ENCODE measurements at regions not wholly inside any gene's neighbourhood (a gene's known extent, or its start where the extent isn't known, plus 50 kb on each side); places are given as distances from the start of the nearest gene placed in this dataset.

- no peak for DNase-seq
- Histone ChIP-seq H3K9me3 (replicated peaks) (no peaks in the 10 kb centered on the region), H3K27me3 (no peaks in the 10 kb centered on the region), H3K4me1 (no peaks in the 10 kb centered on the region), H3K27ac (no peak overlapping the region), H3K4me3 (no peak overlapping the region), H3K36me3 (no peaks in the 10 kb centered on the region)
These were observed 247.9 kb downstream of the TENT4A start for GRCh38 chr5:6961123-6961522.

- no peak overlapping the region for H3K4me3 ChIP-seq
- H3K36me3 ChIP-seq: no peaks in the 10 kb centered on the region
- no peaks in the 10 kb centered on the region for H3K27me3 ChIP-seq
- no peaks in the 10 kb centered on the region for H3K9me3 ChIP-seq (replicated peaks)
- no peaks in the 10 kb centered on the region for H3K4me1 ChIP-seq
- DNase-seq: no peak
- no peak overlapping the region for H3K27ac ChIP-seq
These were observed 248.8 kb downstream of the TENT4A start for GRCh38 chr5:6961837-6962635.

DNA sequence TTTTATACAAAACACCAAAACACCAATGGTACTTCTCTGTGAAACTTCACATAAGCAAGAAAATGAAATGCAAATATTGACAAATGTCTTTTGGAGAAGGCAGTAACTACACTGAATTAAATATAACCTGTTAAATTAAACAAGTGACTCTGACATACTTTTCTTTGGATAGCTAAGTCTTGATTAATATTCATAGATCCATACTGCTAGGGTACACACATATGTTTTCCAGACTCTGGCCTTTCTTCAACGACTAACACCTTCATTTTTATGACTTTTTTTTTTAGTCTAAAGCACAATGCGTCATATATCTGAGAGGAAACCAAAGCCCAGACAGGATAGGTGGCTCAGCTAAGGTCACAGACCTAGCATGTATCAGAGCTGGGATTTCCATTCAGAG is 263.7 kb downstream of the TENT4A start:
- Histone ChIP-seq H3K36me3 (no peaks in the 10 kb centered on the region), H3K4me1 (no peaks in the 10 kb centered on the region), H3K27me3 (no peaks in the 10 kb centered on the region), H3K4me3 (no peak overlapping the region), H3K9me3 (replicated peaks) (no peaks in the 10 kb centered on the region), H3K27ac (no peak overlapping the region)
- no peak for DNase-seq

DNA sequence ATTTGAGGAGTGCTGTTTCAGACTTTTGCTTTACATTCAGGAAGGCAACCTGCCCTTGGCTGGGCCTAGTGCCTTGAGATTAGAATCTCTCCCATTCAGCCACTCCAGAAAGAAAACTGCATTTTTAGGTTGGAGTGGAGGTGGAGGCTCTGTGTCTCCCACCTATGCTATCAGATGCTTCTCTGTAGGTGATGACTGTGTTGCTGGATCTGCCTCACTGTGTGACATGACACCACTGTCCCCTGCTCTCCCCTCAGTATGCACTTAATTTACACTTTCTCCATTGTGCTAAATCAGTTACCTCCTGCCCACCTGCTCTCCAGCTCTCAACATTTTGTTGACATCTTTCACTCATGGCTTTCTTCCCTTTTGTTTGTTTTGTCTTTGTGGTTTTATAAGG is 265.8 kb downstream of the TENT4A start:
- no peak overlapping the region for H3K27ac ChIP-seq
- DNase-seq: no peak

DNA sequence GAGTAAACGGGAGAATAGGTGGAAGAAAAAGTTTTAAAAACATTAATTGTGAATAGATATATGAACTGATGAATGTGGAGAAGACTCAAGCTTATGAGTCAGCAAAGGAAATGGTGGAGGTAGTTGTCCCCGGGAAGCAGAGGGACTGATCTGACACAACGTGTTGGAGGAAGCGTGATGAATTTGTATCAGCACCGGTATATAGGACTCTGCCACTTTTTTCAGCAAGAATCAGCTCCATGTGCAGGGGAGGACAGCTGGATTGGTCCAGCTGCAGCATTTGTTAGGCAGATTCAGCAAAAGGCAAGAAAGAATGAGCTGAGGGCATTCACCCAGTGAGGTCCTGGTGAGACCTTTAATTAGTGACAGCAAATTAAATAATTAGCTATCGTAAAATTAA is 276.0 kb downstream of the TENT4A start:
- no peaks in the 10 kb centered on the region for H3K27me3 ChIP-seq
- no peak overlapping the region for H3K27ac ChIP-seq
- no peak overlapping the region for H3K4me3 ChIP-seq
- DNase-seq: no peak
- no peaks in the 10 kb centered on the region for H3K4me1 ChIP-seq
- H3K9me3 ChIP-seq (replicated peaks): no peaks in the 10 kb centered on the region
- H3K36me3 ChIP-seq: no peaks in the 10 kb centered on the region

More for the DNA sequence above, 265.8 kb downstream of the TENT4A start:
- H3K4me3 ChIP-seq: no peak overlapping the region
- no peaks in the 10 kb centered on the region for H3K36me3 ChIP-seq
- H3K27me3 ChIP-seq: no peaks in the 10 kb centered on the region
- no peaks in the 10 kb centered on the region for H3K4me1 ChIP-seq
- H3K9me3 ChIP-seq (replicated peaks): no peaks in the 10 kb centered on the region

DNA sequence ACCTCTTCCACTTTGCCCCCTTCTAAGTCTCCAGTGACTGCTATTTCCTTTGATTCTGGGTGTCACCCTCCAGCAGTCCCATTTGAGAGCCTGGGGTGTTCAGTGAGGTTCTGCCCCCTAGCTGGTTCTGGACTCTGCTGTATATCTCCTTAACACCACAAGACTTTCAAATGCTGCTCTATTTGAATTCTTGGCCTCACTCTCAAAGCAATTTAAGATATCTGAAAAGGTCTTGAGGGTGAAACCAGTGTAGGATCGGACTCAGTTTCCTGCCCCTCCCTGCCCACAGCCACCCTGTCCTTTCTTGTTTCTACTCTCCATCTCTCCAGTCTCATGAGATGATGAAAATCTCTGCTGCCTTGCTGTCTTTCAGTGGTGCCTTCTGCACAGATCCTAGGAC is 280.9 kb downstream of the TENT4A start:
- DNase-seq: no peak
- no peaks in the 10 kb centered on the region for H3K36me3 ChIP-seq
- H3K27ac ChIP-seq: no peak overlapping the region
- H3K4me3 ChIP-seq: no peak overlapping the region
- no peaks in the 10 kb centered on the region for H3K9me3 ChIP-seq (replicated peaks)
- H3K27me3 ChIP-seq: no peaks in the 10 kb centered on the region
- no peaks in the 10 kb centered on the region for H3K4me1 ChIP-seq

DNA sequence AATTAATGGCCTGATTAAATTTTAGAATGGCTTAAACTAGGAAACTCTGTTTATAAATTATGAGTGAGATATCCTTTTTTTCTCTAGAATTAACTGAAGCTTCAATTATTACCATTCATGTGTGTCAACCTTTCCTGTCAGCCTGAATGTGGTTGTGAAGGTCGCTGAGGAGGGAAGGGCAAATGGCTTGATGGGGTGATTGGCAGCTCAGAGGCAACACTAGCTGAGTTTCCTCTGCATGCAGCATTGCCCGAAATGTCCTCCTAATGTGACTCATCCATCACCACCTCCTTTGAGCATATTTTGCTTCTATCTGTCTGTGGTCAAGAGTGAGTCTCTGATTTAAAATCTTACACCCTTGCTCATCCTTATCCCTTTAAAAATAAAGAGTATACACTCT is 281.9 kb downstream of the TENT4A start:
- H3K27me3 ChIP-seq: no peaks in the 10 kb centered on the region
- H3K4me3 ChIP-seq: no peak overlapping the region
- H3K27ac ChIP-seq: no peak overlapping the region
- no peaks in the 10 kb centered on the region for H3K4me1 ChIP-seq
- no peaks in the 10 kb centered on the region for H3K36me3 ChIP-seq
- H3K9me3 ChIP-seq (replicated peaks): no peaks in the 10 kb centered on the region
- no peak for DNase-seq

GRCh38 chr5:7000310-7000709 is 287.1 kb downstream of the TENT4A start:
- no peak overlapping the region for H3K4me3 ChIP-seq
- DNase-seq: no peak
- H3K9me3 ChIP-seq (replicated peaks): no peaks in the 10 kb centered on the region
- no peaks in the 10 kb centered on the region for H3K4me1 ChIP-seq
- H3K27me3 ChIP-seq: no peaks in the 10 kb centered on the region
- H3K36me3 ChIP-seq: no peaks in the 10 kb centered on the region
- no peak overlapping the region for H3K27ac ChIP-seq

DNA sequence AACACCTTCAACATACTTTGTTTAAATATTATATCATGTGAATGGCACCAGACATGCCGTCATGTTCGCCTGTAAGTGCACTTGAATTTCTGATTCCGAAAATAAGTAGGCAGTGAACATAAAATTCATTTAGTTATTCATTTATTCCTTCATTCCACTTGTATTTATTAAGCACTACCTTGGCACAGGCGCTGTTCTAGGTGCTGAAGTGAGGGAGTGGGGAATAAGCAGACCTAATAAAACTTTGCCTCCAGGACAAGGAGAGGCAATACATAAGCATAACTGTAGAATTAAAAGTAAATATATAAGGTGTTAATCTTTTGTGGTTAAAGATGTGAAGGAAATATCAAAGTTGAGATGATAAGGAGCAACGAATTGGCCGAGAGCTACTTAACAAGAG is 297.4 kb downstream of the TENT4A start:
- H3K36me3 ChIP-seq: no peaks in the 10 kb centered on the region
- no peaks in the 10 kb centered on the region for H3K27me3 ChIP-seq
- no peaks in the 10 kb centered on the region for H3K4me1 ChIP-seq
- H3K27ac ChIP-seq: no peak overlapping the region
- peak in 1 of 2 experiments; percentile 13 for DNase-seq
- no peak overlapping the region for H3K4me3 ChIP-seq
- H3K9me3 ChIP-seq (replicated peaks): no peaks in the 10 kb centered on the region

GRCh38 chr5:7012057-7012456 is 298.8 kb downstream of the TENT4A start:
- Histone ChIP-seq H3K4me3 (no peak overlapping the region), H3K4me1 (no peaks in the 10 kb centered on the region), H3K27ac (no peak overlapping the region), H3K27me3 (no peaks in the 10 kb centered on the region), H3K36me3 (no peaks in the 10 kb centered on the region), H3K9me3 (replicated peaks) (no peaks in the 10 kb centered on the region)
- DNase-seq: no peak

DNA sequence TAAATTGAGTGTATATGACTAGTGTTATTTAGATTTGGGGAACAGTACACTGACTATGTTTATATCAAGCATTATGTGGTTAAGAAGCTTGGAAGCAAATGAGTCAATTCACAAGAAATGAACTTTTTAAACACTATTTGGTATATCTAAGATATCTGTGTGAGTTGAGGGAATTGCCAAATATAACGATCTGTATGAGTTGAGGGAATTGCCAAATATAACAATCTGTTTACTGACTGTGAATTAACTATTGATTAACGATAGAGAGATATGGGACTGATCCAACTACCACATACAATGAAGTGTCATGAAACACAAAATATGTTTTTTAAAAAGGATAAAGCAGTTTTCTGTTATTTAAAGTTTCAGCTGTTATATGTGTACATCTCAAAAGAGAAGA is 301.4 kb downstream of the TENT4A start:
- Histone ChIP-seq H3K4me3 (no peak overlapping the region), H3K27me3 (no peaks in the 10 kb centered on the region), H3K36me3 (no peaks in the 10 kb centered on the region), H3K27ac (no peak overlapping the region), H3K4me1 (no peaks in the 10 kb centered on the region), H3K9me3 (replicated peaks) (no peaks in the 10 kb centered on the region)
- no peak for DNase-seq

DNA sequence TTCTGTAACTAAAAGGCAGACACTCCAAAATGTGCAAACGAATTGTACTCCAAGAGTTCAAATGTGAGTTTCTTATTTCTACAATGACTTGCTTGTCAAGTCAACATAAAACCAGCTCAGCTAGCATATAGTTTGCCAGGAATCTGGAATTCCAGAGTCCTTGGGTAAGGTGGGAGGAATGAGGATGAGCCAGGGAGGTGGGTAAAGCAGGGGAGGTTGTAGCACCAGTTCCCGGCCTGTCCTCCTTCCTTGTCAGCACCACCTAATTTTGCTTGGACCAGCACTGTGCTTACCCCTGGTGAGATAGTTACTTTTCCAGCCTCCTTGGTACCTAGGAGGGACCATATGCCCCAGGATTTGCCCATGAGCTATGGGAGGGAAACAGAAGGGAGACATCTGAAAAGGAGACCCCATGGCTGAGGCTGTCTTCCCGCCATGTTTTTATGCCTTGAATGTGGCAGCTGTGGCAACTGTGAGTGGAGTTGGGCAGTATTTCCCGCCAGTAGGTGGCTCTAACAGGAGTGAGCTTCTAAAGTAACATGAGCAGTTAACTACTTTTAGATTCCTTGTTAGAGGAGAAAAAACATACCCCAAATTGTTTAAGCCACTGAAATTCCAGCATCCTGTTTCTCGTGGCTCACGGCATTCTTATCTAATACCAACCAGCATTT is 302.5 kb downstream of the TENT4A start:
- H3K4me1 ChIP-seq: no peaks in the 10 kb centered on the region
- no peak overlapping the region for H3K27ac ChIP-seq
- H3K9me3 ChIP-seq (replicated peaks): no peaks in the 10 kb centered on the region
- DNase-seq: peak in 1 of 2 experiments; percentile 2
- H3K36me3 ChIP-seq: no peaks in the 10 kb centered on the region
- no peak overlapping the region for H3K4me3 ChIP-seq
- no peaks in the 10 kb centered on the region for H3K27me3 ChIP-seq

DNA sequence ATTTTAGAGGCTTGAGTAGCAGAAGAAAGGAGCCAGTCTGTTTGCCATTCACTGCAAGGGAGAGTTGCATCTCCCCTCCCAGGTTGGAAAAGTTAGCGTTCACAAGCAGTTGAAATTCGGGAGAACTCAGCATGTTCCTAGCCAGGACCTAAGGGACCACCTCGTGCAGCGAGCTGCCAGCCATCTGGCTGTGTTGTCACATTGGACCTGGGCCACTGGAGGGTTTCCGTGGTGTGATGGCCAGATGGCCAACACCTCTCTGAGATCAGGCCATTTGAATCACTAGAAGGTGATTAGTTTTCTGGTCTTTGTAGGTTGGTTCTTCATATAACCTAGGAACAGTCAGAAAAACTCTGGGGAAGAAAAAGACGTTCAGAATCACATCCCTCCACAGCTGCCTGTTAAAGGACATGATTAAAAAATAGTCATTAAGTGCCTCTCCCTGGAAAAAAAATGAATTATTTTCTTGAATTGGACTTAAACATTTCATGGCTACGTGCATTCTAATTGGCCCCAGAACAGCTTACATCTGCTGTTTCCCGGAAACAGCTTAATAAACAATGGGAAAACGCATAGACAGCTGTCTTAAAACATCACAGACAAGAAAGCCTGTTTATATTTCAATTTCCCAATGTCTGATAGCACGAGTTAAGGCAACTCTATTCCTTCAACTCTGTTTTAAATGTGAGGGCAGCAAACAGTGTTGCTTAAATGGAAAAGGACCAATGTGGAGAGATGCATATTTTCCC is 303.9 kb downstream of the TENT4A start:
- Histone ChIP-seq H3K27me3 (no peaks in the 10 kb centered on the region), H3K36me3 (no peaks in the 10 kb centered on the region), H3K9me3 (replicated peaks) (no peaks in the 10 kb centered on the region), H3K27ac (no peak overlapping the region), H3K4me3 (no peak overlapping the region), H3K4me1 (no peaks in the 10 kb centered on the region)
- peak in 1 of 2 experiments; percentile 3 for DNase-seq

DNA sequence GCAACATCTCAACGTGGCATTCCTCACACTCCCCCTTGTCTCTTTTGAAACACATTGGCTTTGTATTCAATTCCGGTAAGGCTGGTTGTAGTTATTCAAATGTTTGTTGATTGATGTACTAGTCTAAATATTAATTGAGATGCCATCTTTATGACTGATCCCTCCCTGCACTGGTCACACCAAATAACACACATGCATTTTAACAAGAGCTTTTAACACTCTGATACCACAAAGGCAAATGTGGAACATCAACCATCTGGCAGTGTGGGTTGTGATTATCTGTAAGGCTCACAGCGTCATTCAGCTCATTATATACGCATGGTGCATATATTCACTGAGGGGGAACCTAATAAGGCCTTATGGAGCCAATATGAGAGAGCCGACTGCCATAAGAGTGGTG is 305.0 kb downstream of the TENT4A start:
- H3K27me3 ChIP-seq: no peaks in the 10 kb centered on the region
- no peak overlapping the region for H3K27ac ChIP-seq
- H3K36me3 ChIP-seq: no peaks in the 10 kb centered on the region
- no peaks in the 10 kb centered on the region for H3K4me1 ChIP-seq
- no peak overlapping the region for H3K4me3 ChIP-seq
- no peak for DNase-seq
- H3K9me3 ChIP-seq (replicated peaks): no peaks in the 10 kb centered on the region

GRCh38 chr5:7018601-7019000 is 305.4 kb downstream of the TENT4A start:
- no peak for DNase-seq
- no peaks in the 10 kb centered on the region for H3K36me3 ChIP-seq
- H3K27ac ChIP-seq: no peak overlapping the region

More at GRCh38 chr5:7018601-7019000, 305.4 kb downstream of the TENT4A start:
- Histone ChIP-seq H3K9me3 (replicated peaks) (no peaks in the 10 kb centered on the region), H3K4me1 (no peaks in the 10 kb centered on the region), H3K4me3 (no peak overlapping the region), H3K27me3 (no peaks in the 10 kb centered on the region)
